ENCODE measurements at regions not wholly inside any gene's neighbourhood (a gene's known extent, or its start where the extent isn't known, plus 50 kb on each side); places are given as distances from the start of the nearest gene placed in this dataset.

DNA sequence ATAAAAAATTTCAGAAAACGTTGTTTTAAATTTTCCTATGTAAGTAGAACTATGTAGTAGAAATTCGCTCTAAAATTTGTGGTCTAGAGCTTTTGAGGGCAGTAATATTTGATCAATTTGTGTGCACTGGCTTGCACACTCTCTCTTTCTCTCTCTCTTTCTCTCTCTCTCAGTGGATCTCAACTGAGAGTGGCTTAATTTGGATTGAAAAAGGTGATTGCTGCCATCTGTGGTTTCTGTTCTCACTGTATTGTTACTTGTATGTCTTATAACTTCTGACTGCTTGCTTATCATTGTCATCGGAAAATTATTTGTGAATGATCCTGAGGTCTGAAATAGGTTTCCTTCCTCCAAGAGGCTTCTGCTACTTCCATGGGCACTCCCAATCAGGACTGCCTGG is 368.2 kb downstream of the KCTD16 start:
- no peaks in the 10 kb centered on the region for H3K27me3 Mint-ChIP-seq (ENCODE audit: low read depth)
- ATAC-seq, result no peak
- H3K9me3 Mint-ChIP-seq, result peaks cover 9% of the 10 kb centered on the region
- H3K36me3 Mint-ChIP-seq (ENCODE audit: insufficient read depth), result no peaks in the 10 kb centered on the region
- H3K4me3 Mint-ChIP-seq, result no peak overlapping the region
- H3K4me1 Mint-ChIP-seq (ENCODE audit: low read depth), result no peaks in the 10 kb centered on the region
- DNase-seq, result no peak
